Esophagus squamous epithelium (tissue), 5 donors: ENCODE measurements at regions not wholly inside any gene's neighbourhood (a gene's known extent, or its start where the extent isn't known, plus 50 kb on each side); places are given as distances from the start of the nearest gene placed in this dataset.
"Not testable (repeated sequence)": the region's sequence is repeated elsewhere in the genome, so short reads cannot be mapped to it uniquely, and the experiment has no call there.

Experiments
- DNase-seq: peaks from one replicate; lab custom pipeline; 2025; lab: John Stamatoyannopoulos, UW
- H3K27ac ChIP-seq, 4 donors: fragments of 200-600 bp; sonication (generic); one replicate each; pipeline ENCODE4 v1.5.1; 2016 to 2019; ENCODE audit warnings: mild to moderate bottlenecking in 1 of 4
- H3K27me3 ChIP-seq, 4 donors: fragments of 200-600 bp; sonication (generic); 1 replicate in 3 of 4; 2 replicates in 1 of 4; pipeline versions ENCODE4 v1.5.1 to v1.6.0; 2017 to 2021; ENCODE audit warnings: antibody characterized with exemption in 1 of 4
- H3K36me3 ChIP-seq, 3 donors: fragments of 200-600 bp; sonication (generic); one replicate each; pipeline ENCODE4 v1.5.1; 2016 to 2019
- H3K4me1 ChIP-seq, 3 donors: fragments of 200-600 bp; sonication (generic); one replicate each; pipeline ENCODE4 v1.5.1; 2017 to 2019
- H3K4me3 ChIP-seq, 4 donors: fragments of 200-600 bp; sonication (generic); 1 replicate in 3 of 4; 2 replicates in 1 of 4; pipeline ENCODE4 v1.5.1; 2016 to 2019; ENCODE audit warnings: mild to moderate bottlenecking in 2 of 4, moderate library complexity in 1 of 4
- H3K9me3 ChIP-seq, 3 donors: fragments of 200-600 bp; sonication (generic); one replicate each; pipeline ENCODE4 v1.5.1; 2016 to 2019
- CTCF ChIP-seq, 6 experiments: fragments of 450-650 bp in 4 of 6; fragments of 200-600 bp in 2 of 6; sonication (generic) in 2 of 6; IDR thresholded peaks; one replicate each; pipeline ENCODE4 v1.5.1; 2016 to 2019; ENCODE audit warnings: antibody characterized with exemption in 6 of 6, mild to moderate bottlenecking in 4 of 6, moderate library complexity in 4 of 6
- POLR2A ChIP-seq, 4 donors: fragments of 450-650 bp; IDR thresholded peaks; one replicate each; pipeline ENCODE4 v1.6.1; 2017; ENCODE audit warnings: antibody characterized with exemption in 4 of 4, mild to moderate bottlenecking in 4 of 4, moderate library complexity in 3 of 4
- WGBS, 2 donors: methylation state at CpG; one replicate each; pipeline ENCODE4 v1.1.5; 2018; 5-methylcytosine and 5-hydroxymethylcytosine counted together
- intact Hi-C: fragments of 100-400 bp; cut with DNase I; formaldehyde crosslinking; loops from one replicate; pipeline ENCODE4 v1.15.0; 2022
- donor health status: DM: yes; HTN: yes; CAD: no.

GRCh38 chr9:110130211-110130610 lies 77.7 kb downstream of the C9orf152 start:
- TF ChIP-seq CTCF (IDR thresholded peaks at IDR 0.05) = no peak
- TF ChIP-seq POLR2A (IDR thresholded peaks at IDR 0.05) = no peak
- intact Hi-C loops = no loop called here
- Histone ChIP-seq H3K27me3 (no peaks in the 10 kb centered on the region), H3K4me3 (no peak overlapping the region), H3K27ac (peak overlapping the region in 1 of 4 donors; percentile 86), H3K9me3 (no peaks in the 10 kb centered on the region), H3K4me1 (peaks cover 6 to 70% (median 39%) of the 10 kb centered on the region in 3 donors), H3K36me3 (no peaks in the 10 kb centered on the region)
- 73 to 96% methylated on average over 3 of the region's 3 CpGs for WGBS, 2 donors
- DNase-seq = no peak

GRCh38 chr9:110130791-110131416 lies 77.1 kb downstream of the C9orf152 start:
- Histone ChIP-seq H3K4me3 (no peak overlapping the region), H3K9me3 (no peaks in the 10 kb centered on the region), H3K36me3 (no peaks in the 10 kb centered on the region), H3K27ac (no peak overlapping the region), H3K27me3 (no peaks in the 10 kb centered on the region), H3K4me1 (peaks cover 6 to 64% (median 33%) of the 10 kb centered on the region in 3 donors)
- intact Hi-C loops = no loop called here
- DNase-seq = no peak
- TF ChIP-seq POLR2A (IDR thresholded peaks at IDR 0.05) (no peak), CTCF (IDR thresholded peaks at IDR 0.05) (no peak)
- 77 to 81% methylated on average over 6 of the region's 6 CpGs for WGBS, 2 donors

- Histone ChIP-seq H3K4me3 (no peak overlapping the region), H3K4me1 (peaks cover under 1 to 64% (median 27%) of the 10 kb centered on the region in 3 donors), H3K9me3 (no peaks in the 10 kb centered on the region), H3K27ac (no peak overlapping the region), H3K36me3 (peaks cover 0 to 2% (median 0%) of the 10 kb centered on the region in 3 donors), H3K27me3 (no peaks in the 10 kb centered on the region)
- TF ChIP-seq CTCF (IDR thresholded peaks at IDR 0.05) = no peak
- TF ChIP-seq POLR2A (IDR thresholded peaks at IDR 0.05) = no peak
- WGBS, 2 donors = 72 to 73% methylated on average over 2 of the region's 2 CpGs
- DNase-seq = no peak
- intact Hi-C loops = no loop called here
Observed at GRCh38 chr9:110131499-110131898, 76.5 kb downstream of the C9orf152 start.

GRCh38 chr9:110132531-110132930 lies 75.4 kb downstream of the C9orf152 start:
- H3K27me3 ChIP-seq, H3K4me3 ChIP-seq, DNase-seq, H3K9me3 ChIP-seq, intact Hi-C loops: not testable (repeated sequence)
- Histone ChIP-seq H3K36me3 (peaks cover 0 to 12% (median 0%) of the 10 kb centered on the region in 3 donors), H3K4me1 (peaks cover 0 to 64% (median 21%) of the 10 kb centered on the region in 3 donors), H3K27ac (peak overlapping the region in 1 of 4 donors; percentile 19)
- WGBS, 2 donors = 67 to 92% methylated on average over 1 to 3 of the region's 3 CpGs

GRCh38 chr9:110133059-110133458 lies 74.9 kb downstream of the C9orf152 start:
- 48 to 65% methylated on average over 3 of the region's 3 CpGs for WGBS, 2 donors
- intact Hi-C loops = no loop called here
- DNase-seq = no peak
- Histone ChIP-seq H3K4me1 (peaks cover 0 to 59% (median 17%) of the 10 kb centered on the region in 3 donors), H3K36me3 (peaks cover 0 to 16% (median 0%) of the 10 kb centered on the region in 3 donors), H3K9me3 (no peaks in the 10 kb centered on the region), H3K27me3 (no peaks in the 10 kb centered on the region), H3K27ac (no peak overlapping the region), H3K4me3 (no peak overlapping the region)
- TF ChIP-seq POLR2A (IDR thresholded peaks at IDR 0.05) = no peak
- no peak for TF ChIP-seq CTCF (IDR thresholded peaks at IDR 0.05)
